H9 (cell line): ENCODE measurements at regions not wholly inside any gene's neighbourhood (a gene's known extent, or its start where the extent isn't known, plus 50 kb on each side); places are given as distances from the start of the nearest gene placed in this dataset.

ENCODE experiments used
- DNase-seq: peaks from one replicate; pipeline ENCODE4 v3.0.0-alpha.2; 2017
- H2AFZ ChIP-seq: one replicate; pipeline ENCODE4 v1.6.1; 2013; ENCODE audit warnings: mild to moderate bottlenecking, low read length, control low read depth, moderate library complexity
- H2AK5ac ChIP-seq: 2 replicates; pipeline ENCODE4 v1.6.1; 2013; ENCODE audit warnings: low read length, control low read depth, mixed read lengths; ENCODE audit not compliant: insufficient read length
- H2BK120ac ChIP-seq: one replicate; pipeline ENCODE4 v1.6.1; 2013; ENCODE audit warnings: low read depth, mild to moderate bottlenecking, low read length, control low read depth, inconsistent platforms; ENCODE audit not compliant: poor library complexity, severe bottlenecking
- H2BK12ac ChIP-seq: 2 replicates; pipeline ENCODE4 v1.6.1; 2013; ENCODE audit warnings: low read length, control low read depth, mixed read lengths, low read depth; ENCODE audit not compliant: insufficient read length
- H2BK15ac ChIP-seq: 2 replicates; pipeline ENCODE4 v1.6.1; 2013; ENCODE audit warnings: low read depth, low read length, control low read depth
- H2BK20ac ChIP-seq: one replicate; pipeline ENCODE4 v1.6.1; 2013; ENCODE audit warnings: low read depth, mild to moderate bottlenecking, low read length, control low read depth, inconsistent platforms; ENCODE audit not compliant: poor library complexity, severe bottlenecking
- H2BK5ac ChIP-seq: 2 replicates; pipeline ENCODE4 v1.6.1; 2013; ENCODE audit warnings: low read length, control low read depth, mixed read lengths; ENCODE audit not compliant: insufficient read length
- H3K14ac ChIP-seq: 2 replicates; pipeline ENCODE4 v1.6.1; 2013; ENCODE audit warnings: low read length, control low read depth; ENCODE audit not compliant: insufficient read depth
- H3K18ac ChIP-seq: 2 replicates; pipeline ENCODE4 v1.6.1; 2013; ENCODE audit warnings: low read depth, mild to moderate bottlenecking, mixed read lengths, low read length, control low read depth; ENCODE audit not compliant: insufficient read length
- H3K23ac ChIP-seq: 2 replicates; pipeline ENCODE4 v1.6.1; 2013; ENCODE audit warnings: low read length, control low read depth, mixed read lengths, low read depth; ENCODE audit not compliant: insufficient read length
- H3K23me2 ChIP-seq: 2 replicates; pipeline ENCODE4 v1.6.1; 2013; ENCODE audit warnings: low read depth, mild to moderate bottlenecking, mixed read lengths, low read length, control low read depth; ENCODE audit not compliant: insufficient read length, poor library complexity, severe bottlenecking
- H3K27ac ChIP-seq: 2 replicates; pipeline ENCODE4 v1.5.1; 2013; ENCODE audit warnings: low read length, control low read depth, mixed read lengths, low read depth; ENCODE audit not compliant: insufficient read length
- H3K27me3 ChIP-seq: 2 replicates; pipeline ENCODE4 v1.6.1; 2013; ENCODE audit warnings: low read length, control low read depth, inconsistent platforms; ENCODE audit not compliant: insufficient read depth
- H3K4ac ChIP-seq: 2 replicates; pipeline ENCODE4 v1.6.1; 2013; ENCODE audit warnings: low read depth, mild to moderate bottlenecking, control low read depth, inconsistent platforms, low read length, moderate library complexity
- H3K4me1 ChIP-seq: 2 replicates; pipeline ENCODE4 v1.6.1; 2013; ENCODE audit warnings: low read length, control low read depth, inconsistent platforms; ENCODE audit not compliant: insufficient read depth
- H3K4me2 ChIP-seq: 2 replicates; pipeline ENCODE4 v1.6.1; 2013; ENCODE audit warnings: low read length, control low read depth, mixed read lengths; ENCODE audit not compliant: insufficient read length, insufficient read depth
- H3K56ac ChIP-seq: 2 replicates; pipeline ENCODE4 v1.6.1; 2013; ENCODE audit warnings: low read depth, mild to moderate bottlenecking, mixed read lengths, low read length, control low read depth; ENCODE audit not compliant: insufficient read length
- H3K79me1 ChIP-seq: 2 replicates; pipeline ENCODE4 v1.6.1; 2013; ENCODE audit warnings: low read depth, mild to moderate bottlenecking, moderate library complexity, low read length, control low read depth, inconsistent platforms; ENCODE audit not compliant: insufficient read depth, poor library complexity, severe bottlenecking
- H3K79me2 ChIP-seq: 2 replicates; pipeline ENCODE4 v1.6.1; 2013; ENCODE audit warnings: low read length, control low read depth, inconsistent platforms; ENCODE audit not compliant: insufficient read depth
- H3K9ac ChIP-seq: 2 replicates; pipeline ENCODE4 v1.6.1; 2013; ENCODE audit warnings: low read length, control low read depth, mixed read lengths; ENCODE audit not compliant: insufficient read length; ENCODE audit errors: extremely low read depth
- H3K9me3 ChIP-seq: one replicate; pipeline ENCODE4 v1.6.1; 2013; ENCODE audit warnings: low read depth, low read length, inconsistent platforms; ENCODE audit not compliant: control insufficient read depth
- H3T11ph ChIP-seq: one replicate; pipeline ENCODE4 v1.6.1; 2013; ENCODE audit warnings: mild to moderate bottlenecking, low read length, control low read depth, inconsistent platforms
- H4K20me1 ChIP-seq: one replicate; pipeline ENCODE4 v1.6.1; 2013; ENCODE audit not compliant: control insufficient read depth, insufficient read length, insufficient read depth
- H4K5ac ChIP-seq: 2 replicates; pipeline ENCODE4 v1.6.1; 2013; ENCODE audit warnings: low read depth, mild to moderate bottlenecking, mixed read lengths, low read length, control low read depth; ENCODE audit not compliant: insufficient read length
- H4K8ac ChIP-seq: replicated peaks from 2 replicates; pipeline ENCODE4 v1.6.1; 2013; ENCODE audit warnings: low read length, control low read depth, mixed read lengths, low read depth; ENCODE audit not compliant: insufficient read length
- H4K91ac ChIP-seq: 2 replicates; pipeline ENCODE4 v1.6.1; 2013; ENCODE audit warnings: low read depth, mild to moderate bottlenecking, moderate library complexity, mixed read lengths, low read length, control low read depth; ENCODE audit not compliant: insufficient read length
- H3K27ac Mint-ChIP-seq, 3 experiments: 2 replicates in 2 of 3; 3 replicates in 1 of 3; pipeline ENCODE4 v1.8.0; 2020 to 2021; ENCODE audit warnings: mixed read lengths in 3 of 3, mild to moderate bottlenecking in 1 of 3, moderate library complexity in 1 of 3
- H3K27me3 Mint-ChIP-seq: 2 replicates; pipeline ENCODE4 v1.8.0; 2021; ENCODE audit warnings: low read depth, mild to moderate bottlenecking, moderate library complexity, mixed read lengths
- H3K36me3 Mint-ChIP-seq, 3 experiments: 2 replicates in 2 of 3; 3 replicates in 1 of 3; pipeline ENCODE4 v1.8.0; 2020 to 2021; ENCODE audit warnings: low read depth in 3 of 3, mixed read lengths in 3 of 3; ENCODE audit not compliant: insufficient read depth in 1 of 3
- H3K4me1 Mint-ChIP-seq, 2 experiments: 2 replicates each; pipeline ENCODE4 v1.8.0; 2020; ENCODE audit warnings: mixed read lengths in 2 of 2
- H3K4me3 Mint-ChIP-seq, 2 experiments: 2 replicates in 1 of 2; 3 replicates in 1 of 2; pipeline ENCODE4 v1.8.0; 2020 to 2021; ENCODE audit warnings: mild to moderate bottlenecking in 2 of 2, mixed read lengths in 2 of 2, moderate library complexity in 1 of 2
- H3K9me3 Mint-ChIP-seq, 2 experiments: 2 replicates in 1 of 2; 3 replicates in 1 of 2; pipeline ENCODE4 v1.8.0; 2020; ENCODE audit warnings: mild to moderate bottlenecking in 2 of 2, mixed read lengths in 2 of 2, moderate library complexity in 1 of 2
- CTCF ChIP-seq: fragments of 200-600 bp; sonication (generic); conservative IDR thresholded peaks from 3 replicates; pipeline ENCODE4 v1.8.0; 2021; ENCODE audit warnings: antibody characterized with exemption, mild to moderate bottlenecking
- WGBS: extraction: QIAGEN DNeasy Blood & Tissue Kit; methylation state at CpG from one replicate; pipeline ENCODE4 v1.1.7; 2013; ENCODE audit warnings: missing lambda C conversion rate, low lambda C conversion rate, mixed read lengths; ENCODE audit not compliant: insufficient read length; ENCODE audit errors: extremely low coverage; 5-methylcytosine and 5-hydroxymethylcytosine counted together

GRCh38 chr12:118922405-118922804, 58.9 kb upstream of the SRRM4 start:
- Histone ChIP-seq H3T11ph (no peak overlapping the region), H3K79me2 (no peaks in the 10 kb centered on the region), H4K91ac (no peak overlapping the region), H3K9me3 (no peaks in the 10 kb centered on the region), H4K20me1 (no peaks in the 10 kb centered on the region), H3K18ac (no peak overlapping the region), H3K4me1 (no peaks in the 10 kb centered on the region), H2BK15ac (no peak overlapping the region), H3K27me3 (no peaks in the 10 kb centered on the region), H3K56ac (no peak overlapping the region), H2BK20ac (no peak overlapping the region), H4K8ac (no peak overlapping the region), H2BK12ac (no peak overlapping the region), H2BK120ac (no peak overlapping the region), H3K23me2 (no peaks in the 10 kb centered on the region), H2AK5ac (no peak overlapping the region), H2BK5ac (no peak overlapping the region), H2AFZ (no peak overlapping the region), H3K27ac (no peak overlapping the region), H3K9ac (no peak overlapping the region), H3K4me2 (no peak overlapping the region), H3K79me1 (no peaks in the 10 kb centered on the region), H3K4ac (no peak overlapping the region), H3K23ac (no peak overlapping the region), H3K14ac (no peak overlapping the region), H4K5ac (no peak overlapping the region)
- peak; percentile 38 for DNase-seq
- H3K27me3 Mint-ChIP-seq = peaks cover 54% of the 10 kb centered on the region
- H3K36me3 Mint-ChIP-seq = no peaks in the 10 kb centered on the region
- H3K4me1 Mint-ChIP-seq = no peaks in the 10 kb centered on the region
- H3K27ac Mint-ChIP-seq = no peak overlapping the region
- no CpG with 5 or more reads among the region's 2 CpGs for WGBS
- no peak overlapping the region for H3K4me3 Mint-ChIP-seq
- TF ChIP-seq CTCF = no peak
- no peaks in the 10 kb centered on the region; a peak in 1 of 5 replicates for H3K9me3 Mint-ChIP-seq
